ENCODE measurements at regions not wholly inside any gene's neighbourhood (a gene's known extent, or its start where the extent isn't known, plus 50 kb on each side); places are given as distances from the start of the nearest gene placed in this dataset.

DNA sequence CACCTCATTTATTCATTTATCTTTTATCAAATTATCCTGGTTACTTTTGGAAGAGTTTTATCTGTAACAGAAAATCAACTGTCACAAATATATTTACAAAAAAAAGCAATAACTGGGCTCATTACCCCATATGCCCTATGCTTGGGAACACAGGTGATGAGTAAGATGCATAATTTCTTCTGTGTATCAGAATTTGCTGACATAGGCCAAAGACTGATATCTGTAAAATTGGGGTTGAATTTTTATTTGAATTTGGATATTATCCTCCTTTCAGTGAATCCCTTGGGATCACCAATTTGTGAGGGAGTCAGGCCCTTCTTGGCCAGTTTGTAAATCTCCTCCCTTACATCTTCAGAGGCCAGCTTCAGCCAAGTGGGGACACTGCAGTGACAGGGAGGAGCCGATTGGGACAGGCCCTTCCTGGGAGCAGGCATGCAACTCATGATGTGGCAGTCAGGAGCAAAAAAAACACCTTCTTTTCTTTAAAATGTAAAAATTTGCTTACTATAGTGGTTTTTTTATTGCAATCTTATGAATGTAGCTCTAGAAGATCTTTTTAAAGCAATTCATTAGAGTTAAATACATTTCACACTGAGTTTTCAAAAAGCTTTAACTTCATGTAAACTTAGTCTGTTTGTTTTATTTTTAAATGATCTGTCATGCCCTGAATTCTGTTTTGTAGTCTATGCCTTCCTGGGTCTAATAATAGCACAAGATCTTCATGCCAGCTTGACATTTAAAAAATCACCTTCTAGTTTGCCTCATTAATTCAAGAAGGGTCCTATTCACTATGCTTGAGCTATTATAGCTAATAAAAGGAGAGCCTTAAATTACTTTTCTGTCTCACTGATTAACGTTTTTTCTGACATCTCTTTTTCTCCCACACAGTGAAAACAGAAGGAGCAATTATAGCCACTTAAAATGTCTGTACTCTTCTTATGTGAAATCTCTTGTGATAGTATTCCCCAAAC, 136.6 kb upstream of the SPRY1 start:
- Histone ChIP-seq H3K4me3 (ENCODE audit: low read depth in 1 of 2, low read length in 2 of 2) (no peak overlapping the region), H4K20me1 (ENCODE audit: insufficient read depth, low read length) (no peaks in the 10 kb centered on the region), H3K79me2 (ENCODE audit: insufficient read depth, low read length) (no peaks in the 10 kb centered on the region), H3K27ac (ENCODE audit: low read length) (no peak overlapping the region), H3K27me3 (ENCODE audit: insufficient read depth, low read length, poor library complexity) (no peaks in the 10 kb centered on the region), H3K9me3 (ENCODE audit: insufficient read depth, low read length, severe bottlenecking) (no peaks in the 10 kb centered on the region), H3K9ac (ENCODE audit: low read depth, low read length) (no peak overlapping the region), H3K4me1 (ENCODE audit: insufficient read depth, low read length) (no peaks in the 10 kb centered on the region), H2AFZ (ENCODE audit: low read depth, low read length) (no peak overlapping the region), H3K36me3 (ENCODE audit: insufficient read depth, low read length) (peaks cover 18% of the 10 kb centered on the region), H3K4me2 (ENCODE audit: insufficient read depth, low read length) (no peak overlapping the region)
- no peak for ATAC-seq (ENCODE audit: insufficient read depth, low read depth)
- TF ChIP-seq EZH2 (IDR thresholded peaks at IDR 0.05; ENCODE audit: borderline replicate concordance, low read depth, low read length, severe bottlenecking): no peak
- TF ChIP-seq, protein P1, sequence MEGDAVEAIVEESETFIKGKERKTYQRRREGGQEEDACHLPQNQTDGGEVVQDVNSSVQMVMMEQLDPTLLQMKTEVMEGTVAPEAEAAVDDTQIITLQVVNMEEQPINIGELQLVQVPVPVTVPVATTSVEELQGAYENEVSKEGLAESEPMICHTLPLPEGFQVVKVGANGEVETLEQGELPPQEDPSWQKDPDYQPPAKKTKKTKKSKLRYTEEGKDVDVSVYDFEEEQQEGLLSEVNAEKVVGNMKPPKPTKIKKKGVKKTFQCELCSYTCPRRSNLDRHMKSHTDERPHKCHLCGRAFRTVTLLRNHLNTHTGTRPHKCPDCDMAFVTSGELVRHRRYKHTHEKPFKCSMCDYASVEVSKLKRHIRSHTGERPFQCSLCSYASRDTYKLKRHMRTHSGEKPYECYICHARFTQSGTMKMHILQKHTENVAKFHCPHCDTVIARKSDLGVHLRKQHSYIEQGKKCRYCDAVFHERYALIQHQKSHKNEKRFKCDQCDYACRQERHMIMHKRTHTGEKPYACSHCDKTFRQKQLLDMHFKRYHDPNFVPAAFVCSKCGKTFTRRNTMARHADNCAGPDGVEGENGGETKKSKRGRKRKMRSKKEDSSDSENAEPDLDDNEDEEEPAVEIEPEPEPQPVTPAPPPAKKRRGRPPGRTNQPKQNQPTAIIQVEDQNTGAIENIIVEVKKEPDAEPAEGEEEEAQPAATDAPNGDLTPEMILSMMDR (IDR thresholded peaks at IDR 0.05; ENCODE audit: borderline replicate concordance, extremely low read depth, low read length, poor library complexity, severe bottlenecking): no peak
- DNase-seq: no peak

DNA sequence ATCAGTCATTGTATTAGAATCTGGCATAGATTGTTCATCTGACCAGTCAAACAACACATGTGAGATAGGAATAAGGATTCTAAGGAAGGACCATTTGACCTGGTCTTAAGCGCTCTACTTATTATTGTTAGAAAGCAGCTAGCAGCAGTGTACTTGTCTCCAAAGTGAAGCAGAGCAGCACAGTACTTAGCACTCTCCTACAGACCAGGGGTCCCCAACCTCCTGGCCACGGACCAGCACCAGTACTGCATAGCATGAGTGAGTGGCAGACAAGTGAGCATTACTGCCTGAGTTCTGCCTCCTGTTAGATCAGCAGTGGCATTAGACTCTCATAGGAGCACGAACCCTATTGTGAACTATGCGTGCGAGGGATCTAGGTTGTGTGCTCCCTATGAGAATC, 135.9 kb upstream of the SPRY1 start:
- TF ChIP-seq, protein P1 (IDR thresholded peaks at IDR 0.05; ENCODE audit: borderline replicate concordance, extremely low read depth, low read length, poor library complexity, severe bottlenecking): no peak
- no peak for TF ChIP-seq EZH2 (IDR thresholded peaks at IDR 0.05; ENCODE audit: borderline replicate concordance, low read depth, low read length, severe bottlenecking)
- ATAC-seq (ENCODE audit: insufficient read depth, low read depth): no peak
- Histone ChIP-seq H4K20me1 (ENCODE audit: insufficient read depth, low read length) (no peaks in the 10 kb centered on the region), H3K27ac (ENCODE audit: low read length) (no peak overlapping the region), H3K4me1 (ENCODE audit: insufficient read depth, low read length) (no peaks in the 10 kb centered on the region), H3K36me3 (ENCODE audit: insufficient read depth, low read length) (peaks cover 18% of the 10 kb centered on the region), H2AFZ (ENCODE audit: low read depth, low read length) (no peak overlapping the region), H3K4me2 (ENCODE audit: insufficient read depth, low read length) (no peak overlapping the region), H3K79me2 (ENCODE audit: insufficient read depth, low read length) (no peaks in the 10 kb centered on the region), H3K27me3 (ENCODE audit: insufficient read depth, low read length, poor library complexity) (no peaks in the 10 kb centered on the region), H3K4me3 (ENCODE audit: low read depth in 1 of 2, low read length in 2 of 2) (no peak overlapping the region), H3K9ac (ENCODE audit: low read depth, low read length) (no peak overlapping the region), H3K9me3 (ENCODE audit: insufficient read depth, low read length, severe bottlenecking) (no peaks in the 10 kb centered on the region)
- DNase-seq: no peak

DNA sequence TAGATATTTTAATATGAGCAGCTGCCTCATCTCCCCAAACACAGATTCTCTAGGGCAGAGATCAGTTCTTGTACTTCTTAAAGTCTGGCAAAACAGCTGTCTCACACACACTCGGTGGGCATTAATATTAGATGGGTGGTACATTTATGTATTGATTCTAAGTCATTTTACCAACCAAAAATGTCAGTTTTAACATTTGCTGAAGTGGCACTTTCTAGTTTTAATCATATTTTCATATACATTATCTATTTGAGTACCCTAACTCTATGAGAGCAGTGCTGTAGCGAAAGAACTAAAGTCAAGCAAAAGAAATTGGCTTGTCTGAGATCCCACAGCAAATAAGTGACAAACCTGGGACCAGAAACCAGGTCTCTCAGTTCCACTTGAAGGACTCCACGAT, 134.5 kb upstream of the SPRY1 start:
- no peaks in the 10 kb centered on the region for H3K9me3 ChIP-seq (ENCODE audit: insufficient read depth, low read length, severe bottlenecking)
- H3K4me1 ChIP-seq (ENCODE audit: insufficient read depth, low read length): no peaks in the 10 kb centered on the region
- H3K79me2 ChIP-seq (ENCODE audit: insufficient read depth, low read length): no peaks in the 10 kb centered on the region
- no peak for DNase-seq
- H4K20me1 ChIP-seq (ENCODE audit: insufficient read depth, low read length): no peaks in the 10 kb centered on the region
- no peak overlapping the region for H3K4me2 ChIP-seq (ENCODE audit: insufficient read depth, low read length)
- no peak for ATAC-seq (ENCODE audit: insufficient read depth, low read depth)
- no peak for TF ChIP-seq EZH2 (IDR thresholded peaks at IDR 0.05; ENCODE audit: borderline replicate concordance, low read depth, low read length, severe bottlenecking)
- TF ChIP-seq, protein P1 (IDR thresholded peaks at IDR 0.05; ENCODE audit: borderline replicate concordance, extremely low read depth, low read length, poor library complexity, severe bottlenecking): no peak
- H3K4me3 ChIP-seq (ENCODE audit: low read depth in 1 of 2, low read length in 2 of 2): no peak overlapping the region
- H2AFZ ChIP-seq (ENCODE audit: low read depth, low read length): no peak overlapping the region
- no peaks in the 10 kb centered on the region for H3K27me3 ChIP-seq (ENCODE audit: insufficient read depth, low read length, poor library complexity)
- peaks cover 5% of the 10 kb centered on the region for H3K36me3 ChIP-seq (ENCODE audit: insufficient read depth, low read length)
- no peak overlapping the region for H3K9ac ChIP-seq (ENCODE audit: low read depth, low read length)
- H3K27ac ChIP-seq (ENCODE audit: low read length): no peak overlapping the region
